ENCODE measurements at regions not wholly inside any gene's neighbourhood (a gene's known extent, or its start where the extent isn't known, plus 50 kb on each side); places are given as distances from the start of the nearest gene placed in this dataset.

GRCh38 chr20:22887796-22888195, 147.3 kb upstream of the SSTR4 start:
- no TSS peak for BruUV-seq (replicated peaks)
- POLR2A ChIA-PET (ENCODE audit: low non-redundant PET) = no interaction called here

GRCh38 chr20:22890594-22891300, 144.4 kb upstream of the SSTR4 start:
- no peak for DNase-seq (ENCODE audit: low spot score)
- H3K36me3 ChIP-seq (ENCODE audit: insufficient read depth, low read length, poor library complexity, severe bottlenecking) = no peaks in the 10 kb centered on the region
- no peaks in the 10 kb centered on the region for H3K9me3 ChIP-seq (ENCODE audit: low read depth, low read length, poor library complexity, severe bottlenecking)
- H3K4me1 ChIP-seq (ENCODE audit: insufficient read depth, low read length, poor library complexity, severe bottlenecking) = no peaks in the 10 kb centered on the region
- ChIA-PET CTCF (no interaction called here), POLR2A (ENCODE audit: low non-redundant PET) (no interaction called here)
- H3K4me3 ChIP-seq (ENCODE audit: low read depth, low read length, poor library complexity, severe bottlenecking) = no peak overlapping the region
- TF ChIP-seq CTCF (conservative IDR thresholded peaks at IDR 0.05; ENCODE audit: low read depth, low read length) (no peak), EZH2 (IDR thresholded peaks at IDR 0.05; ENCODE audit: borderline replicate concordance, low read depth, low read length, poor library complexity, severe bottlenecking) (no peak)
- BruUV-seq (replicated peaks) = no TSS peak
- no peaks in the 10 kb centered on the region for H3K27me3 ChIP-seq (replicated peaks; ENCODE audit: insufficient read depth, low read depth, low read length, poor library complexity)
- no peak overlapping the region for H3K27ac ChIP-seq (ENCODE audit: low read depth, low read length, poor library complexity, severe bottlenecking)
- intact Hi-C loops (cut with micrococcal nuclease; ENCODE audit: unreplicated experiment) = no loop called here

More at GRCh38 chr20:22887796-22888195, 147.3 kb upstream of the SSTR4 start:
- Histone ChIP-seq H3K27ac (ENCODE audit: low read depth, low read length, poor library complexity, severe bottlenecking) (no peak overlapping the region), H3K4me3 (ENCODE audit: low read depth, low read length, poor library complexity, severe bottlenecking) (no peak overlapping the region), H3K9me3 (ENCODE audit: low read depth, low read length, poor library complexity, severe bottlenecking) (no peaks in the 10 kb centered on the region), H3K36me3 (ENCODE audit: insufficient read depth, low read length, poor library complexity, severe bottlenecking) (no peaks in the 10 kb centered on the region), H3K4me1 (ENCODE audit: insufficient read depth, low read length, poor library complexity, severe bottlenecking) (no peaks in the 10 kb centered on the region), H3K27me3 (replicated peaks; ENCODE audit: insufficient read depth, low read depth, low read length, poor library complexity) (no peaks in the 10 kb centered on the region)
- TF ChIP-seq EZH2 (IDR thresholded peaks at IDR 0.05; ENCODE audit: borderline replicate concordance, low read depth, low read length, poor library complexity, severe bottlenecking) (no peak), CTCF (conservative IDR thresholded peaks at IDR 0.05; ENCODE audit: low read depth, low read length) (no peak)
- intact Hi-C loops (cut with micrococcal nuclease; ENCODE audit: unreplicated experiment) = no loop called here
- CTCF ChIA-PET = no interaction called here
- DNase-seq (ENCODE audit: low spot score) = no peak

- H3K27ac ChIP-seq (ENCODE audit: low read depth, low read length, poor library complexity, severe bottlenecking) = no peak overlapping the region
- CTCF ChIA-PET = no interaction called here
- POLR2A ChIA-PET (ENCODE audit: low non-redundant PET) = no interaction called here
These were observed 133.9 kb upstream of the SSTR4 start for GRCh38 chr20:22901164-22901563.

More at GRCh38 chr20:22901164-22901563, 133.9 kb upstream of the SSTR4 start:
- H3K4me1 ChIP-seq (ENCODE audit: insufficient read depth, low read length, poor library complexity, severe bottlenecking) = no peaks in the 10 kb centered on the region
- TF ChIP-seq CTCF (conservative IDR thresholded peaks at IDR 0.05; ENCODE audit: low read depth, low read length) = no peak
- no peak for TF ChIP-seq EZH2 (IDR thresholded peaks at IDR 0.05; ENCODE audit: borderline replicate concordance, low read depth, low read length, poor library complexity, severe bottlenecking)
- no peaks in the 10 kb centered on the region for H3K36me3 ChIP-seq (ENCODE audit: insufficient read depth, low read length, poor library complexity, severe bottlenecking)
- BruUV-seq (replicated peaks) = no TSS peak
- intact Hi-C loops (cut with micrococcal nuclease; ENCODE audit: unreplicated experiment) = no loop called here
- no peaks in the 10 kb centered on the region for H3K9me3 ChIP-seq (ENCODE audit: low read depth, low read length, poor library complexity, severe bottlenecking)
- H3K27me3 ChIP-seq (replicated peaks; ENCODE audit: insufficient read depth, low read depth, low read length, poor library complexity) = peaks cover 6% of the 10 kb centered on the region
- no peak for DNase-seq (ENCODE audit: low spot score)
- no peak overlapping the region for H3K4me3 ChIP-seq (ENCODE audit: low read depth, low read length, poor library complexity, severe bottlenecking)
